HepG2 (cell line): ENCODE measurements at regions not wholly inside any gene's neighbourhood (a gene's known extent, or its start where the extent isn't known, plus 50 kb on each side); places are given as distances from the start of the nearest gene placed in this dataset.

Source experiments
- ATAC-seq: fragments of 200-7000 bp; cut with Tn5 transposase; 3 replicates; pipeline ENCODE4 v1.9.1; 2020; ENCODE audit warnings: mild to moderate bottlenecking, moderate library complexity
- BruUV-seq: library from RNA; stranded (reverse); fragments of 400-500 nt; replicated peaks from 2 replicates; lab custom pipeline; 2021; lab: Mats Ljungman, UMichigan
- CTCF ChIA-PET: fragments of 300-600 bp; formaldehyde crosslinking; extraction: SDS; loops from one replicate; lab custom pipeline; 2021; ENCODE audit warnings: low total read pairs, inconsistent platforms, low intra/inter-chr PET ratio; lab: Yijun Ruan, JAX
- POLR2A ChIA-PET: fragments of 350-600 bp; sonication (Branson Sonifier 250); formaldehyde crosslinking; loops from one replicate; lab custom pipeline; 2020; ENCODE audit warnings: antibody characterized with exemption, inconsistent platforms; lab: Yijun Ruan, JAX
- DNase-seq: peaks from one replicate; pipeline ENCODE4 v3.0.0-alpha.2; 2015; ENCODE audit warnings: low spot score
- FAIRE-seq: peaks from 3 replicates; lab custom pipeline; 2011; peaks lifted over from hg19 to GRCh38; lab: Jason Lieb, UNC
- H2AFZ ChIP-seq: one replicate; pipeline ENCODE4 v1.6.1; 2011; ENCODE audit warnings: low read length, inconsistent platforms
- H3K27ac ChIP-seq: fragments of 300-600 bp; 3 replicates; pipeline ENCODE4 v1.8.0; 2011; ENCODE audit warnings: mixed run types, mild to moderate bottlenecking, mixed read lengths, low read length, inconsistent platforms; ENCODE audit not compliant: insufficient read depth; ENCODE audit errors: extremely low read length
- H3K27me3 ChIP-seq, 2 experiments: fragments of 200-600 bp in 1 of 2; 2 replicates in 1 of 2; 3 replicates in 1 of 2; pipeline versions ENCODE4 v1.6.0 to v1.8.0; 2011; ENCODE audit warnings: low read length in 2 of 2, mild to moderate bottlenecking in 2 of 2, moderate library complexity in 2 of 2, inconsistent platforms in 1 of 2; ENCODE audit not compliant: insufficient read depth in 2 of 2, control insufficient read depth in 1 of 2
- H3K36me3 ChIP-seq, 2 experiments: fragments of 200-600 bp in 1 of 2; replicated peaks in 1 of 2; 2 replicates in 1 of 2; 3 replicates in 1 of 2; pipeline versions ENCODE4 v1.5.1 to v1.8.0; 2011; ENCODE audit warnings: low read length in 2 of 2, inconsistent platforms in 1 of 2; ENCODE audit not compliant: insufficient read depth in 2 of 2, control insufficient read depth in 1 of 2
- H3K4me1 ChIP-seq: 2 replicates; pipeline ENCODE4 v1.5.1; 2012; ENCODE audit warnings: low read length, inconsistent platforms; ENCODE audit not compliant: insufficient read depth
- H3K4me2 ChIP-seq: 2 replicates; pipeline ENCODE4 v1.6.0; 2011; ENCODE audit warnings: low read depth, low read length, inconsistent platforms
- H3K4me3 ChIP-seq, 3 experiments: fragments of 200-600 bp in 1 of 3; sonication (generic), shearing (Covaris generic) in 1 of 3; replicated peaks in 1 of 3; 2 replicates each; pipeline ENCODE4 v1.5.1; 2011 to 2016; ENCODE audit warnings: low read length in 3 of 3, inconsistent platforms in 2 of 3, low read depth in 2 of 3, mild to moderate bottlenecking in 2 of 3, control low read depth in 1 of 3, mixed read lengths in 1 of 3; ENCODE audit not compliant: insufficient read depth in 1 of 3
- H3K79me2 ChIP-seq: one replicate; pipeline ENCODE4 v1.6.1; 2011; ENCODE audit warnings: low read length, inconsistent platforms; ENCODE audit not compliant: insufficient read depth
- H3K9ac ChIP-seq: 2 replicates; pipeline ENCODE4 v1.6.0; 2011; ENCODE audit warnings: mild to moderate bottlenecking, low read depth, low read length, inconsistent platforms; ENCODE audit not compliant: insufficient read depth
- H3K9me3 ChIP-seq: 2 replicates; pipeline ENCODE4 v1.5.1; 2012; ENCODE audit warnings: mild to moderate bottlenecking, low read length
- H4K20me1 ChIP-seq: 2 replicates; pipeline ENCODE4 v1.6.0; 2011; ENCODE audit warnings: inconsistent platforms, mild to moderate bottlenecking, low read length, moderate library complexity; ENCODE audit not compliant: insufficient read depth
- AKNA ChIP-seq: sonication (generic); formaldehyde crosslinking; IDR thresholded peaks from 2 replicates; pipeline ENCODE4 v1.4.0; 2020; ENCODE audit warnings: missing genetic modification reagents, borderline replicate concordance
- CBX2 ChIP-seq, 2 experiments: fragments of 200-600 bp in 1 of 2; sonication (generic); formaldehyde crosslinking in 1 of 2; IDR thresholded peaks; 2 replicates each; pipeline versions ENCODE4 v1.7.0 to v1.8.1; 2018 to 2022; ENCODE audit warnings: low read depth in 2 of 2, low read length in 1 of 2, mild to moderate bottlenecking in 1 of 2, missing genetic modification reagents in 1 of 2
- GABPB1 ChIP-seq: IDR thresholded peaks from 2 replicates; pipeline ENCODE4 v1.6.1; 2016; ENCODE audit warnings: mild to moderate bottlenecking, missing genetic modification reagents, moderate library complexity, missing compliant biosample characterization
- NR2F6 ChIP-seq, 2 experiments: IDR thresholded peaks; 2 replicates each; pipeline ENCODE4 v1.6.1; 2016; ENCODE audit warnings: antibody characterized with exemption in 1 of 2, mild to moderate bottlenecking in 1 of 2
- RCOR2 ChIP-seq: IDR thresholded peaks from 2 replicates; pipeline ENCODE4 v1.6.1; 2016; ENCODE audit warnings: missing biosample characterization, missing genetic modification reagents
- SOX6 ChIP-seq, 2 experiments: fragments of 450-650 bp in 1 of 2; sonication (generic) in 1 of 2; formaldehyde crosslinking in 1 of 2; IDR thresholded peaks; 2 replicates each; pipeline versions ENCODE4 v1.4.0 to v1.6.1; 2017 to 2020; ENCODE audit warnings: antibody characterized with exemption in 1 of 2, mild to moderate bottlenecking in 1 of 2, missing genetic modification reagents in 1 of 2
- TCF7L2 ChIP-seq: IDR thresholded peaks from 2 replicates; pipeline ENCODE4 v1.6.1; 2011; ENCODE audit warnings: mild to moderate bottlenecking, low read depth, low read length, moderate library complexity
- ZNF17 ChIP-seq: sonication (generic); formaldehyde crosslinking; IDR thresholded peaks from 2 replicates; pipeline ENCODE4 v1.5.0; 2020; ENCODE audit warnings: mild to moderate bottlenecking, missing genetic modification reagents
- ZNF607 ChIP-seq: sonication (generic); formaldehyde crosslinking; IDR thresholded peaks from 2 replicates; pipeline ENCODE4 v1.5.1; 2020; ENCODE audit warnings: missing genetic modification reagents, mild to moderate bottlenecking, borderline replicate concordance
- ZNF772 ChIP-seq: sonication (generic); formaldehyde crosslinking; IDR thresholded peaks from 2 replicates; pipeline ENCODE4 v1.5.0; 2020; ENCODE audit warnings: mild to moderate bottlenecking, missing genetic modification reagents
- ZNF780A ChIP-seq: sonication (generic); formaldehyde crosslinking; IDR thresholded peaks from 2 replicates; pipeline ENCODE4 v1.8.0; 2022; ENCODE audit warnings: mild to moderate bottlenecking, missing genetic modification reagents, moderate library complexity
- ZNF816 ChIP-seq: sonication (generic); formaldehyde crosslinking; IDR thresholded peaks from 2 replicates; pipeline ENCODE4 v1.8.0; 2022; ENCODE audit warnings: missing genetic modification reagents, mild to moderate bottlenecking, borderline replicate concordance
- ZNF850 ChIP-seq: sonication (generic); formaldehyde crosslinking; conservative IDR thresholded peaks from 2 replicates; pipeline ENCODE4 v1.9.0; 2021; ENCODE audit warnings: mild to moderate bottlenecking, missing genetic modification reagents
- WGBS: methylation state at CpG from one replicate; pipeline ENCODE4 v1.1.6; 2017; ENCODE audit warnings: low lambda C conversion rate; 5-methylcytosine and 5-hydroxymethylcytosine counted together
- in situ Hi-C: cut with HindIII; loops from 2 replicates; pipeline ENCODE4 v1.10.0; 2017; ENCODE audit warnings: low pct_unique_long_range_greater_than_20kb; ENCODE audit not compliant: extremely low pct_ligation_motif_present
- intact Hi-C: fragments of 100-400 bp; cut with micrococcal nuclease; formaldehyde crosslinking; loops from one replicate; pipeline ENCODE4 v1.10.0; 2022; ENCODE audit not compliant: unreplicated experiment

GRCh38 chr19:27694361-27695055, 1518.4 kb downstream of the UQCRFS1 start:
- in situ Hi-C loops (no loop called here), intact Hi-C loops (no loop called here)
- no peak for DNase-seq
- H3K9me3 ChIP-seq, result peaks cover 72% of the 10 kb centered on the region
- no TSS peak for BruUV-seq
- H3K4me2 ChIP-seq, result no peak overlapping the region
- FAIRE-seq, result no peak
- 17% methylated on average over 1 of the region's 3 CpGs for WGBS
- POLR2A ChIA-PET, result no interaction called here
- H3K9ac ChIP-seq, result no peak overlapping the region
- ATAC-seq, result no peak
- no peak overlapping the region for H2AFZ ChIP-seq
- no peaks in the 10 kb centered on the region for H4K20me1 ChIP-seq
- H3K36me3 ChIP-seq, result no peaks in the 10 kb centered on the region
- CTCF ChIA-PET, result no interaction called here
- H3K79me2 ChIP-seq, result no peaks in the 10 kb centered on the region
- H3K4me1 ChIP-seq, result no peaks in the 10 kb centered on the region
- no peak overlapping the region for H3K27ac ChIP-seq
- TF ChIP-seq CBX2 (IDR thresholded peaks at IDR 0.05; ENCODE audit: low read depth, low read length) (no peak), CBX2 (CRISPR knock-in tag; IDR thresholded peaks at IDR 0.05; ENCODE audit: low read depth) (no peak), AKNA (no peak), RCOR2 (CRISPR knock-in tag) (no peak), NR2F6 (IDR thresholded peaks at IDR 0.05) (no peak), NR2F6 (CRISPR knock-in tag; IDR thresholded peaks at IDR 0.05) (no peak), TCF7L2 (no peak), ZNF607 (CRISPR knock-in tag) (no peak), ZNF816 (no peak), ZNF17 (CRISPR knock-in tag) (no peak), ZNF780A (CRISPR knock-in tag) (no peak), SOX6 (IDR thresholded peaks at IDR 0.05) (no peak), SOX6 (CRISPR knock-in tag; IDR thresholded peaks at IDR 0.05) (no peak), GABPB1 (CRISPR knock-in tag) (no peak), ZNF850 (CRISPR knock-in tag) (no peak), ZNF772 (CRISPR knock-in tag) (no peak)
- no peaks in the 10 kb centered on the region for H3K27me3 ChIP-seq
- H3K4me3 ChIP-seq, result no peak overlapping the region
